GM19455 (cell line): ENCODE measurements at regions not wholly inside any gene's neighbourhood (a gene's known extent, or its start where the extent isn't known, plus 50 kb on each side); places are given as distances from the start of the nearest gene placed in this dataset.

Source experiments
- ATAC-seq: cut with Tn5 transposase; IDR thresholded peaks from one replicate; pipeline ENCODE4 v1.9.1; 2021; ENCODE audit not compliant: unreplicated experiment

GRCh38 chr4:140316799-140317198 is 56.6 kb upstream of the SCOC start:
- ATAC-seq, result no peak

- ATAC-seq, result no peak
These were observed 57.5 kb upstream of the SCOC start for GRCh38 chr4:140315970-140316369.

GRCh38 chr4:140315438-140315837 is 58.0 kb upstream of the SCOC start:
- ATAC-seq, result no peak

- no peak for ATAC-seq
These were observed 58.4 kb upstream of the SCOC start for GRCh38 chr4:140315019-140315418.

- ATAC-seq, result no peak
These were observed 61.3 kb upstream of the SCOC start for GRCh38 chr4:140312100-140312499.

- no peak for ATAC-seq
These were observed 62.1 kb upstream of the SCOC start for GRCh38 chr4:140311257-140311835.

- no peak for ATAC-seq
These were observed 64.1 kb upstream of the SCOC start for GRCh38 chr4:140309124-140309870.

- no peak for ATAC-seq
These were observed 64.9 kb upstream of the SCOC start for GRCh38 chr4:140308366-140309123.

- ATAC-seq, result no peak
These were observed 68.4 kb upstream of the SCOC start for GRCh38 chr4:140305053-140305452.

GRCh38 chr4:140304346-140304745 is 69.1 kb upstream of the SCOC start:
- ATAC-seq, result no peak

GRCh38 chr4:140302151-140302859 is 71.1 kb upstream of the SCOC start:
- ATAC-seq, result no peak

- no peak for ATAC-seq
These were observed 73.0 kb upstream of the SCOC start for GRCh38 chr4:140300271-140300970.

GRCh38 chr4:140298001-140298400 is 75.4 kb upstream of the SCOC start:
- no peak for ATAC-seq

GRCh38 chr4:140297221-140297570 is 76.2 kb upstream of the SCOC start:
- no peak for ATAC-seq

- no peak for ATAC-seq
These were observed 76.9 kb upstream of the SCOC start for GRCh38 chr4:140296335-140297220.

- ATAC-seq, result no peak
These were observed 79.5 kb upstream of the SCOC start for GRCh38 chr4:140293979-140294378.

- ATAC-seq, result no peak
These were observed 82.2 kb upstream of the SCOC start for GRCh38 chr4:140291259-140291658.

GRCh38 chr4:140289486-140289885 is 84.0 kb upstream of the SCOC start:
- no peak for ATAC-seq

GRCh38 chr4:140286456-140286855 is 87.0 kb upstream of the SCOC start:
- ATAC-seq, result no peak

- ATAC-seq, result no peak
These were observed 89.0 kb upstream of the SCOC start for GRCh38 chr4:140284456-140284855.
